H1 (cell line): ENCODE measurements at regions not wholly inside any gene's neighbourhood (a gene's known extent, or its start where the extent isn't known, plus 50 kb on each side); places are given as distances from the start of the nearest gene placed in this dataset.

Experiments
- CTCF ChIA-PET: fragments of 300-600 bp; sonication (Branson Sonifier 250); formaldehyde crosslinking; loops from one replicate; lab custom pipeline; 2021; ENCODE audit not compliant: partially characterized antibody; lab: Charles Lee
- POLR2A ChIA-PET: fragments of 300-600 bp; sonication (Branson Sonifier 250); formaldehyde crosslinking; loops from one replicate; lab custom pipeline; 2021; ENCODE audit warnings: inconsistent platforms; ENCODE audit not compliant: partially characterized antibody; lab: Charles Lee
- DNase-seq, 2 experiments: peaks; one replicate each; pipeline versions ENCODE4 v3.0.0 to v3.0.0-alpha.2; 2010 to 2022; ENCODE audit warnings: low spot score in 2 of 2, low read depth in 1 of 2, mixed read lengths in 1 of 2
- FAIRE-seq: peaks from 2 replicates; lab custom pipeline; 2011; peaks lifted over from hg19 to GRCh38; lab: Jason Lieb, UNC
- H2AFZ ChIP-seq: 2 replicates; pipeline ENCODE4 v1.8.1; 2012; ENCODE audit warnings: low read length, inconsistent platforms
- H2AK5ac ChIP-seq: 2 replicates; pipeline ENCODE4 v1.6.1; 2013; ENCODE audit warnings: low read depth, low read length
- H2BK120ac ChIP-seq: replicated peaks from 2 replicates; pipeline ENCODE3; 2013; ENCODE audit warnings: low read depth, low read length, inconsistent platforms
- H2BK12ac ChIP-seq: 2 replicates; pipeline ENCODE4 v1.6.1; 2013; ENCODE audit warnings: low read depth, low read length
- H2BK15ac ChIP-seq: 2 replicates; pipeline ENCODE4 v1.6.1; 2013; ENCODE audit warnings: low read length
- H2BK20ac ChIP-seq: 2 replicates; pipeline ENCODE4 v1.6.1; 2013; ENCODE audit warnings: low read length
- H2BK5ac ChIP-seq: 2 replicates; pipeline ENCODE4 v1.6.1; 2013; ENCODE audit warnings: low read depth, low read length
- H3K14ac ChIP-seq: 2 replicates; pipeline ENCODE4 v1.6.1; 2013; ENCODE audit warnings: inconsistent platforms; ENCODE audit not compliant: insufficient read length
- H3K18ac ChIP-seq: 2 replicates; pipeline ENCODE4 v1.6.1; 2013; ENCODE audit warnings: low read length; ENCODE audit errors: extremely low read depth
- H3K23ac ChIP-seq: 2 replicates; pipeline ENCODE4 v1.6.1; 2013; ENCODE audit warnings: inconsistent platforms; ENCODE audit not compliant: insufficient read length
- H3K23me2 ChIP-seq: 2 replicates; pipeline ENCODE4 v1.6.1; 2013; ENCODE audit warnings: low read depth, low read length
- H3K27ac ChIP-seq: 2 replicates; pipeline ENCODE4 v1.6.1; 2011; ENCODE audit warnings: low read depth, low read length, inconsistent platforms
- H3K27me3 ChIP-seq, 4 experiments: replicated peaks in 1 of 4; 1 replicate in 1 of 4; 2 replicates in 3 of 4; pipeline versions ENCODE4 v1.6.1 to v1.8.1; 2011 to 2013; ENCODE audit warnings: low read length in 3 of 4, mild to moderate bottlenecking in 3 of 4, inconsistent platforms in 2 of 4, mixed read lengths in 2 of 4, moderate library complexity in 1 of 4; ENCODE audit not compliant: control insufficient read depth in 3 of 4, insufficient read depth in 3 of 4; ENCODE audit errors: extremely low read depth in 1 of 4
- H3K36me3 ChIP-seq, 4 experiments: 2 replicates each; pipeline versions ENCODE4 v1.6.1 to v1.8.1; 2011 to 2013; ENCODE audit warnings: mild to moderate bottlenecking in 4 of 4, low read length in 3 of 4, moderate library complexity in 2 of 4, control low read depth in 1 of 4, inconsistent platforms in 1 of 4; ENCODE audit not compliant: insufficient read depth in 4 of 4, control insufficient read depth in 2 of 4
- H3K4ac ChIP-seq: replicated peaks from 2 replicates; pipeline ENCODE3; 2013; ENCODE audit warnings: low read length, low read depth, mixed read lengths, inconsistent platforms; ENCODE audit not compliant: insufficient read length
- H3K4me1 ChIP-seq, 4 experiments: replicated peaks in 1 of 4; 1 replicate in 1 of 4; 2 replicates in 3 of 4; pipeline versions ENCODE4 v1.6.1 to v1.8.1; 2011 to 2013; ENCODE audit warnings: low read length in 3 of 4, inconsistent platforms in 2 of 4, mixed read lengths in 1 of 4; ENCODE audit not compliant: insufficient read depth in 4 of 4, control insufficient read depth in 3 of 4
- H3K4me2 ChIP-seq, 2 experiments: 2 replicates each; pipeline versions ENCODE4 v1.6.1 to v1.8.1; 2011 to 2013; ENCODE audit warnings: low read depth in 2 of 2, low read length in 2 of 2, control low read depth in 1 of 2, inconsistent platforms in 1 of 2, mild to moderate bottlenecking in 1 of 2; ENCODE audit not compliant: insufficient read depth in 1 of 2
- H3K4me3 ChIP-seq, 4 experiments: fragments of 200-600, 300-600 bp in 1 of 4; sonication (generic), shearing (Covaris generic), sonication (Bioruptor Twin) in 1 of 4; 2 replicates each; pipeline versions ENCODE4 v1.5.1 to v1.8.1; 2011 to 2016; ENCODE audit warnings: low read length in 4 of 4, low read depth in 3 of 4, control low read depth in 2 of 4, inconsistent platforms in 2 of 4, mild to moderate bottlenecking in 2 of 4, mixed read lengths in 1 of 4, moderate library complexity in 1 of 4; ENCODE audit not compliant: insufficient read depth in 2 of 4; ENCODE audit errors: extremely low read depth in 1 of 4
- H3K56ac ChIP-seq: replicated peaks from 2 replicates; pipeline ENCODE3; 2013; ENCODE audit warnings: low read depth, mild to moderate bottlenecking, mixed read lengths, low read length, inconsistent platforms; ENCODE audit not compliant: insufficient read length
- H3K79me1 ChIP-seq: 2 replicates; pipeline ENCODE4 v1.6.1; 2013; ENCODE audit warnings: low read depth, low read length, control low read depth
- H3K79me2 ChIP-seq, 2 experiments: 2 replicates each; pipeline versions ENCODE4 v1.6.1 to v1.8.1; 2012 to 2013; ENCODE audit warnings: low read length in 2 of 2, mild to moderate bottlenecking in 2 of 2, inconsistent platforms in 1 of 2; ENCODE audit not compliant: insufficient read depth in 2 of 2, control insufficient read depth in 1 of 2
- H3K9ac ChIP-seq, 4 experiments: replicated peaks in 1 of 4; 1 replicate in 1 of 4; 2 replicates in 3 of 4; pipeline versions ENCODE4 v1.6.1 to v1.8.1; 2011 to 2013; ENCODE audit warnings: low read depth in 3 of 4, low read length in 3 of 4, control low read depth in 2 of 4, mild to moderate bottlenecking in 2 of 4, moderate library complexity in 2 of 4, inconsistent platforms in 1 of 4; ENCODE audit errors: extremely low read depth in 1 of 4
- H3K9me3 ChIP-seq, 2 experiments: 2 replicates each; pipeline versions ENCODE4 v1.6.1 to v1.8.1; 2012 to 2013; ENCODE audit warnings: mild to moderate bottlenecking in 2 of 2, moderate library complexity in 2 of 2, control low read depth in 1 of 2, inconsistent platforms in 1 of 2, low read depth in 1 of 2, low read length in 1 of 2, mixed read lengths in 1 of 2; ENCODE audit not compliant: insufficient read depth in 2 of 2
- H4K20me1 ChIP-seq, 2 experiments: replicated peaks in 1 of 2; 2 replicates each; pipeline versions ENCODE3 to v1.8.1; 2011 to 2013; ENCODE audit warnings: inconsistent platforms in 2 of 2, low read length in 2 of 2, mild to moderate bottlenecking in 1 of 2; ENCODE audit not compliant: insufficient read depth in 2 of 2, control insufficient read depth in 1 of 2
- H4K5ac ChIP-seq: 2 replicates; pipeline ENCODE4 v1.6.1; 2013; ENCODE audit warnings: low read length, low read depth, mixed read lengths, inconsistent platforms; ENCODE audit not compliant: insufficient read length
- H4K8ac ChIP-seq: 2 replicates; pipeline ENCODE4 v1.8.0; 2013; ENCODE audit warnings: mild to moderate bottlenecking, moderate library complexity, low read length, inconsistent platforms; ENCODE audit not compliant: insufficient read depth; ENCODE audit errors: extremely low read depth
- H4K91ac ChIP-seq: replicated peaks from 2 replicates; pipeline ENCODE3; 2013; ENCODE audit warnings: low read length, mixed read lengths, inconsistent platforms; ENCODE audit not compliant: insufficient read length
- CEBPB ChIP-seq: IDR thresholded peaks from 2 replicates; pipeline ENCODE4 v1.6.1; 2012; ENCODE audit warnings: low read depth, low read length
- EGR1 ChIP-seq: IDR thresholded peaks from 2 replicates; pipeline ENCODE4 v1.6.1; 2011; ENCODE audit warnings: low read depth, low read length, borderline replicate concordance
- TAF7 ChIP-seq: optimal IDR thresholded peaks from 2 replicates; pipeline ENCODE3; 2011; ENCODE audit warnings: low read depth, mild to moderate bottlenecking, inconsistent platforms, low read length, moderate library complexity, borderline replicate concordance
- WGBS, 2 experiments: shearing (Covaris generic) in 1 of 2; methylation state at CpG; one replicate each; pipeline versions ENCODE4 v1.1.6 to v1.1.7; 2013 to 2015; ENCODE audit warnings: low lambda C conversion rate in 2 of 2, mixed read lengths in 2 of 2, inconsistent platforms in 1 of 2, low coverage in 1 of 2, missing lambda C conversion rate in 1 of 2; ENCODE audit not compliant: insufficient replicate concordance in 2 of 2, insufficient coverage in 1 of 2, insufficient read length in 1 of 2; ENCODE audit errors: extremely low coverage in 1 of 2, missing lambda C conversion rate in 1 of 2; 5-methylcytosine and 5-hydroxymethylcytosine counted together

GRCh38 chr17:62876063-62876462 is 67.9 kb upstream of the MARCHF10 start:
- H2BK5ac ChIP-seq, result no peak overlapping the region
- H2BK15ac ChIP-seq, result no peak overlapping the region
- no peak overlapping the region for H2AK5ac ChIP-seq
- H4K20me1 ChIP-seq, result no peaks in the 10 kb centered on the region
- H3K36me3 ChIP-seq, result no peaks in the 10 kb centered on the region
- H3K9me3 ChIP-seq, result no peaks in the 10 kb centered on the region
- no peak overlapping the region for H4K91ac ChIP-seq
- no peak overlapping the region for H2BK12ac ChIP-seq
- no peaks in the 10 kb centered on the region for H3K79me2 ChIP-seq
- H3K9ac ChIP-seq, result no peak overlapping the region
- ChIA-PET POLR2A (no interaction called here), CTCF (interaction anchor here (0.8 to 1.5 kb wide), 4 partner anchors 14 to 184 kb away, joined by 3 read pairs; no protein-coding TSS in a partner anchor)
- no peak overlapping the region for H2AFZ ChIP-seq
- no peaks in the 10 kb centered on the region for H3K23me2 ChIP-seq
- FAIRE-seq (no peak), DNase-seq (no peak)
- 89% methylated on average over 2 of the region's 2 CpGs; no CpG with 5 or more reads in 1 of the 2 experiments for WGBS, 2 experiments
- no peak overlapping the region for H4K5ac ChIP-seq
- no peak overlapping the region for H2BK20ac ChIP-seq
- TF ChIP-seq CEBPB (no peak), EGR1 (no peak), TAF7 (no peak)
- no peak overlapping the region for H3K56ac ChIP-seq
- H3K14ac ChIP-seq, result no peak overlapping the region
- no peak overlapping the region for H3K27ac ChIP-seq
- no peaks in the 10 kb centered on the region for H3K79me1 ChIP-seq
- no peak overlapping the region for H3K23ac ChIP-seq
- H2BK120ac ChIP-seq, result no peak overlapping the region
- H4K8ac ChIP-seq, result no peak overlapping the region
- no peaks in the 10 kb centered on the region for H3K27me3 ChIP-seq
- H3K18ac ChIP-seq, result no peak overlapping the region
- no peak overlapping the region for H3K4ac ChIP-seq
- no peak overlapping the region for H3K4me3 ChIP-seq
- H3K4me1 ChIP-seq, result peaks cover 0 to 3% (median 0%) of the 10 kb centered on the region in 4 experiments; a peak in 2 of 7 replicates
- no peak overlapping the region for H3K4me2 ChIP-seq
